ENCODE measurements at regions not wholly inside any gene's neighbourhood (a gene's known extent, or its start where the extent isn't known, plus 50 kb on each side); places are given as distances from the start of the nearest gene placed in this dataset.

DNA sequence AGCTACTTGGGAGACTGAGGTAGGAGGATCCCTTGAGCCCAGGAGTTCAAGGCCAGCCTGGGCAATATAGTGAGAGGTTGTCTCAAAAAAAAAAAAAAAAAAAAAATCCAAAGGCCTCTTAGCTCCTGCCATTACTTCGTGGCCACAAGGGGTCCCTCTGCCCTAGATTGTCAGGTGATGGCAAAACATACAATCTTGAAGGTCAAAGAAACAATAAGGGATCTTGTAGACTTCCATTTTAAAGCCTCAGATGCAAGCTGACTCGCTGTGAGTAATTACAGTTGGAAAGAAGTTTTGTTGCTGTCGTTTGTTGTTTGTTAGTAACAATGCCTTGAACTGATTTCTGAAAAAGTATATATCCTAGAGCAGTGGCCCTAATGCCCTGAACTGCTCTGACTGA, 55.9 kb upstream of the PLCL2 start:
- TF ChIP-seq, protein P1, sequence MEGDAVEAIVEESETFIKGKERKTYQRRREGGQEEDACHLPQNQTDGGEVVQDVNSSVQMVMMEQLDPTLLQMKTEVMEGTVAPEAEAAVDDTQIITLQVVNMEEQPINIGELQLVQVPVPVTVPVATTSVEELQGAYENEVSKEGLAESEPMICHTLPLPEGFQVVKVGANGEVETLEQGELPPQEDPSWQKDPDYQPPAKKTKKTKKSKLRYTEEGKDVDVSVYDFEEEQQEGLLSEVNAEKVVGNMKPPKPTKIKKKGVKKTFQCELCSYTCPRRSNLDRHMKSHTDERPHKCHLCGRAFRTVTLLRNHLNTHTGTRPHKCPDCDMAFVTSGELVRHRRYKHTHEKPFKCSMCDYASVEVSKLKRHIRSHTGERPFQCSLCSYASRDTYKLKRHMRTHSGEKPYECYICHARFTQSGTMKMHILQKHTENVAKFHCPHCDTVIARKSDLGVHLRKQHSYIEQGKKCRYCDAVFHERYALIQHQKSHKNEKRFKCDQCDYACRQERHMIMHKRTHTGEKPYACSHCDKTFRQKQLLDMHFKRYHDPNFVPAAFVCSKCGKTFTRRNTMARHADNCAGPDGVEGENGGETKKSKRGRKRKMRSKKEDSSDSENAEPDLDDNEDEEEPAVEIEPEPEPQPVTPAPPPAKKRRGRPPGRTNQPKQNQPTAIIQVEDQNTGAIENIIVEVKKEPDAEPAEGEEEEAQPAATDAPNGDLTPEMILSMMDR (conservative IDR thresholded peaks at IDR 0.05), result peak; percentile 64
- H3K27ac ChIP-seq, result no peak overlapping the region

DNA sequence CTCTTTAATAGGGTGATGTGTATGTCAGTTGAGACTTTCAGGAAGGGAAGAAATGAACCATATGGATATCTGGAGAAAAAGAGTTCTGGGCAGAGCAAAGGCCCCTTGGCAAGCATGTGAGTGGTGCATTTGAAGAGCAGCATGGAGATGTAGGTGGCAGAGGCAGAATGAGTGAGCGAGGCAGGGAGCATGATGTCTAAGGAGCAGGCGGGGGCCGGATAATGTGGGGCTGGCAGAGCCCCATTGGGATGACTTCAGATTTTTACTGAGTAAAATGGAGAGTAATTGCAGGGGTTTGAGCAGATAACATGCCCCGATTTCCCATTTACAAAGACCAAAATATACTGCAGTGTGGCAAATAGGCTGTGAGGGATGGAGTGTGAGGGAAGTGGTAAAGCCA, 52.9 kb upstream of the PLCL2 start:
- TF ChIP-seq, protein P1 (conservative IDR thresholded peaks at IDR 0.05), result no peak
- H3K27ac ChIP-seq, result no peak overlapping the region

DNA sequence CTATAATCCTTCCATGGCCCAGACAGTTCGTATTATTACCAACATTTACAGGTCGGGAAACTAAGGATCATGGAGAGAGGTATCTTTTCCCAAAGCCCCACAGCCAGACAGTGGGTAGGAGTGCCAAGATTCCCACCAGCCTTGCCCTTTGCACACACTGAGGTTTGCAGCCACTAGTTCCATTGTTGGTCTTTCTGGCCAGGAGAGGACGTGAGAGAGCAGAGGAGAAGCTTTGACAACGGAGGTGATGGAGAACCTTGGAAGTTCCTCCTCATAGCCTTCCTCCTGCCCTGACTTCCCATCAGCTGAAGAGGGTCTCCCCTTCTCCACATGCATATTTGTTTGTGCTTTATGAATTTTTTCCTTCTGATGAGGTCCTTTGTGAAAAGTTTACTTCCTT, 50.5 kb upstream of the PLCL2 start:
- TF ChIP-seq, protein P1 (conservative IDR thresholded peaks at IDR 0.05), result no peak
- no peak overlapping the region for H3K27ac ChIP-seq

DNA sequence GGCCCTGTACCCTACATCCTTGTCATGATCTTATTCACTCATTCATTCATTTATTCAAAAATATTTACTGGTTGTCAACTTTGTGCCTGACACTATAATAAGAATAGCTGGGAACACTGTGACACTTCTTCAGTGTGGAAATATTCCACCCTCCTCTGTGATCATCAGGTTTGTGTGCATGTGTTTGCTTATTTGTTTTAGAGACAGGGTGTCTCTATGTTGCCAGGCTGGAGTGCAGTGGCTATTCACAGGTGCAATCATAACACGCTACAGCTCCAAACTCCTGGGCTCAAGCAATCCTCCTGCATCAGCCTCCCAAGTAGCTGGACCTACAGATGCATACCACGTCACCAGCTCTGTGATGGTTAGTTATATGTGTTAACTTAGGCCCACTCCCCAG, 50.0 kb upstream of the PLCL2 start:
- TF ChIP-seq, protein P1 (conservative IDR thresholded peaks at IDR 0.05), result no peak

More for the DNA sequence above, 50.0 kb upstream of the PLCL2 start:
- no peak overlapping the region for H3K27ac ChIP-seq

Data from VCaP (cell line).